Transverse colon (tissue), 4 donors: ENCODE measurements at regions not wholly inside any gene's neighbourhood (a gene's known extent, or its start where the extent isn't known, plus 50 kb on each side); places are given as distances from the start of the nearest gene placed in this dataset.

Source experiments
- DNase-seq: peaks from one replicate; pipeline ENCODE4 v3.0.0-alpha.2; 2019
- H3K27ac ChIP-seq, 4 donors: fragments of 200-600 bp; sonication (generic); 2 replicates each; pipeline ENCODE4 v1.5.1; 2016 to 2018; ENCODE audit warnings: inconsistent platforms in 4 of 4
- H3K27me3 ChIP-seq: fragments of 200-600 bp; sonication (generic); 2 replicates; pipeline ENCODE4 v1.5.1; 2017; ENCODE audit warnings: inconsistent platforms
- H3K36me3 ChIP-seq, 4 donors: fragments of 200-600 bp; sonication (generic); 2 replicates each; pipeline ENCODE4 v1.5.1; 2017 to 2019; ENCODE audit warnings: inconsistent platforms in 4 of 4
- H3K4me1 ChIP-seq, 4 donors: fragments of 200-600 bp; sonication (generic); 2 replicates each; pipeline ENCODE4 v1.5.1; 2017 to 2020; ENCODE audit warnings: inconsistent platforms in 4 of 4
- H3K4me3 ChIP-seq, 4 donors: fragments of 200-600 bp; sonication (generic); 1 replicate in 1 of 4; 2 replicates in 3 of 4; pipeline versions ENCODE4 v1.5.1 to v1.6.1; 2017 to 2019; ENCODE audit warnings: inconsistent platforms in 4 of 4
- H3K9me3 ChIP-seq, 2 donors: fragments of 200-600 bp; sonication (generic); 2 replicates each; pipeline ENCODE4 v1.5.1; 2017 to 2019; ENCODE audit warnings: inconsistent platforms in 2 of 2
- EP300 ChIP-seq: sonication (generic); formaldehyde crosslinking; IDR thresholded peaks from one replicate; pipeline ENCODE4 v1.6.1; 2017; ENCODE audit warnings: antibody characterized with exemption, low read depth
- POLR2A ChIP-seq: fragments of 450-650 bp; IDR thresholded peaks from one replicate; pipeline ENCODE4 v1.6.1; 2016; ENCODE audit warnings: antibody characterized with exemption, mild to moderate bottlenecking, moderate library complexity
- POLR2AphosphoS5 ChIP-seq, 3 donors: sonication (generic); formaldehyde crosslinking; IDR thresholded peaks; one replicate each; pipeline ENCODE4 v1.6.1; 2016; ENCODE audit warnings: antibody characterized with exemption in 3 of 3
- WGBS, 2 donors: methylation state at CpG; one replicate each; pipeline ENCODE4 v1.1.5; 2018; ENCODE audit warnings: low coverage in 1 of 2; 5-methylcytosine and 5-hydroxymethylcytosine counted together
- in situ Hi-C, 4 donors: fragments of 200-750 bp; cut with MboI; loops; one replicate each; pipeline versions ENCODE4 v1.15.0 to v1.15.1; 2017; ENCODE audit warnings: low sequenced_read_pairs in 3 of 4, low pct_ligation_motif_present in 1 of 4, low pct_unique_long_range_greater_than_20kb in 1 of 4
- intact Hi-C: fragments of 100-400 bp; cut with DNase I; formaldehyde crosslinking; loops from one replicate; pipeline ENCODE4 v1.15.1; 2023; ENCODE audit warnings: low total_unique reads
- TF ChIP-seq, protein P1 (sequence below), 5 experiments: fragments of 200-600 bp in 3 of 5; fragments of 450-650 bp in 2 of 5; sonication (generic) in 3 of 5; IDR thresholded peaks; 1 replicate in 2 of 5; 2 replicates in 3 of 5; pipeline ENCODE4 v1.5.1; 2016 to 2017; ENCODE audit warnings: antibody characterized with exemption in 5 of 5, inconsistent platforms in 3 of 5, mild to moderate bottlenecking in 2 of 5, moderate library complexity in 1 of 5

DNA sequence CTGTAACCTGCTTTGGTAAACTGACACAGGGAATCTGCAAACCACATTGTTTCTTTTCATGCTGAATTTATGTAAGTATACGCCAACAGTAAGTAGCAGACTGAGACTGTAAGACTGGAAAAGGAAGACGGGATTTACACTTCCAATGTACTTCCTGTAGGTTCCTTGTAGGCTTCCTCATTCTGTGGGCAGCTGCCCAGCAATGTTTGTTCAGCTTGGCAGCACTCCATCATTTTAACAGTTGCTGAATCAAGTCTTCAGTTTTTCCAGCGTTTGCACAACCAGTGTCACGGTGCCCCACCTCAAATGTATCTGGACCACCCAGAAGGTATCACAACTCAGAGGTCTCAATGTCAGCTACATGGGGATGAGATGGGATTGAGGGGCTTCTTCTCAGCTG, 232.6 kb downstream of the PRDM9 start:
- DNase-seq: no peak
- intact Hi-C loops: no loop called here
- Histone ChIP-seq H3K27me3 (no peaks in the 10 kb centered on the region), H3K9me3 (no peaks in the 10 kb centered on the region), H3K27ac (no peak overlapping the region), H3K4me3 (no peak overlapping the region), H3K36me3 (no peaks in the 10 kb centered on the region), H3K4me1 (no peaks in the 10 kb centered on the region)
- 38% methylated on average over 4 of the region's 4 CpGs; no CpG with 5 or more reads in 1 of the 2 donors for WGBS, 2 donors
- in situ Hi-C loops: no loop called here
- TF ChIP-seq POLR2A (no peak), EP300 (no peak)

DNA sequence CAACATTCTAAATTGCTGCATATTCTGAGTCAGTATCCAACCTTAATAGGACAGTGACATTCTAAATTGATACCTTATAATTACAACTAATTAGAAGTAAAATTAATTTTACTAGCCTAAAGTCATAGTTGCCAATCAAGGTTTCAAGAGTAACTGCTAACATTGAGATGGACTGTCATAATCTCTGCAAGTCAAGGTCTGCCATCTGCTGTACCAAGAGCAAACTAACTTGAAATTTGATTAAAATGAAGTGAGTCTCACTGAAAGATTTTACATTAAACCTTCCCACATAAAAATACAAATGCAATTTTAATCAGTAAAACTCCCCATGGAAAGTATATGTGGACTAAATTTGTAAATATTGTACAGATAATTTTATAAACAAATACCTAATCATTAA, 235.3 kb downstream of the PRDM9 start:
- intact Hi-C loops: no loop called here
- no peak for DNase-seq
- TF ChIP-seq POLR2AphosphoS5 (IDR thresholded peaks at IDR 0.05) (no peak), POLR2A (no peak), EP300 (no peak)
- TF ChIP-seq, protein P1, sequence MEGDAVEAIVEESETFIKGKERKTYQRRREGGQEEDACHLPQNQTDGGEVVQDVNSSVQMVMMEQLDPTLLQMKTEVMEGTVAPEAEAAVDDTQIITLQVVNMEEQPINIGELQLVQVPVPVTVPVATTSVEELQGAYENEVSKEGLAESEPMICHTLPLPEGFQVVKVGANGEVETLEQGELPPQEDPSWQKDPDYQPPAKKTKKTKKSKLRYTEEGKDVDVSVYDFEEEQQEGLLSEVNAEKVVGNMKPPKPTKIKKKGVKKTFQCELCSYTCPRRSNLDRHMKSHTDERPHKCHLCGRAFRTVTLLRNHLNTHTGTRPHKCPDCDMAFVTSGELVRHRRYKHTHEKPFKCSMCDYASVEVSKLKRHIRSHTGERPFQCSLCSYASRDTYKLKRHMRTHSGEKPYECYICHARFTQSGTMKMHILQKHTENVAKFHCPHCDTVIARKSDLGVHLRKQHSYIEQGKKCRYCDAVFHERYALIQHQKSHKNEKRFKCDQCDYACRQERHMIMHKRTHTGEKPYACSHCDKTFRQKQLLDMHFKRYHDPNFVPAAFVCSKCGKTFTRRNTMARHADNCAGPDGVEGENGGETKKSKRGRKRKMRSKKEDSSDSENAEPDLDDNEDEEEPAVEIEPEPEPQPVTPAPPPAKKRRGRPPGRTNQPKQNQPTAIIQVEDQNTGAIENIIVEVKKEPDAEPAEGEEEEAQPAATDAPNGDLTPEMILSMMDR (IDR thresholded peaks at IDR 0.05): no peak

DNA sequence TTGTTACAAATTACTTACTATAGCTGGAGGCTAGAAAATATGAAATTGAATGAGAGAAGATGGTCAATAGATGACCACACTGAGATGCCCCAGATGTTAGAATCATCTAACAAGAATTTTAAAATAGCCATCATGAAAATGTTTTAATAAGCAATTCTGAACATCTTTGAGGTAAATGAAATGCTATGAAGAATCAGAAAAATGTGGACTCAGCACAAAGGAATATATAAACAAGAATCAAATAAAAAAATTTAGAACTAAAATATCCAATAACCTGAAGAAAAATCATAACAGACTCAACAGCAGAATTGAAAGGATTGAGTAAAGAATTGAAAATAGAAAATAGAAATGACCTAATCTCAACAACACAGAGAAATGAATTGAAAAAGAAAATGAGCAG, 248.5 kb downstream of the PRDM9 start:
- Histone ChIP-seq H3K4me3 (no peak overlapping the region), H3K4me1 (no peaks in the 10 kb centered on the region), H3K27ac (no peak overlapping the region), H3K9me3 (no peaks in the 10 kb centered on the region), H3K36me3 (no peaks in the 10 kb centered on the region), H3K27me3 (no peaks in the 10 kb centered on the region)
- in situ Hi-C loops (no loop called here), intact Hi-C loops (no loop called here)
- DNase-seq: no peak
- no peak for TF ChIP-seq POLR2AphosphoS5 (IDR thresholded peaks at IDR 0.05)
- TF ChIP-seq, protein P1 (IDR thresholded peaks at IDR 0.05): no peak
- no peak for TF ChIP-seq POLR2A
- TF ChIP-seq EP300: no peak

More for the DNA sequence above, 235.3 kb downstream of the PRDM9 start:
- Histone ChIP-seq H3K27ac (no peak overlapping the region), H3K27me3 (no peaks in the 10 kb centered on the region), H3K4me1 (no peaks in the 10 kb centered on the region), H3K9me3 (no peaks in the 10 kb centered on the region), H3K36me3 (no peaks in the 10 kb centered on the region), H3K4me3 (no peak overlapping the region)
- in situ Hi-C loops: no loop called here

DNA sequence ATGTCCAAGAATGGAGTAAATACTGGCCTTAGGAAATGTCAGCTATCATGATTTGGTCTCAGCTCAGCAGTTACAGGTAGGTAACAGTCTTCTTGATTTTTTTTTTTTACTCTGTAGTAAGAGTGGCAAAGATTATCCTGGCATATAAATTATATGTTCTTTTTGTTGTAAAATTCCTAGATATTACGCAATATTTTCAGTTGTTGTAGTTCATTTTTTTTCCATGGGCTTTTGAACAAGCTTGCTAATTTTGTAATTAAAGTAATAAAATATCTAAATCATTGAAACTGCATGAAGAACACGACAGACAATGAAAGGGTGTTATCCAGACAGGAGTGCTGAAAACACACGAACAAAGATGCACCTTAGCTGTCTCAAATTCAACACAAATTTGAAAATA, 249.4 kb downstream of the PRDM9 start:
- 68 to 75% methylated on average over 3 of the region's 3 CpGs for WGBS, 2 donors
- Histone ChIP-seq H3K36me3 (no peaks in the 10 kb centered on the region), H3K27me3 (no peaks in the 10 kb centered on the region), H3K4me1 (no peaks in the 10 kb centered on the region), H3K9me3 (no peaks in the 10 kb centered on the region), H3K4me3 (no peak overlapping the region), H3K27ac (no peak overlapping the region)
- DNase-seq: no peak
- intact Hi-C loops (no loop called here), in situ Hi-C loops (no loop called here)
- no peak for TF ChIP-seq POLR2AphosphoS5 (IDR thresholded peaks at IDR 0.05)
- TF ChIP-seq EP300: no peak
- no peak for TF ChIP-seq POLR2A
- TF ChIP-seq, protein P1 (IDR thresholded peaks at IDR 0.05): no peak

DNA sequence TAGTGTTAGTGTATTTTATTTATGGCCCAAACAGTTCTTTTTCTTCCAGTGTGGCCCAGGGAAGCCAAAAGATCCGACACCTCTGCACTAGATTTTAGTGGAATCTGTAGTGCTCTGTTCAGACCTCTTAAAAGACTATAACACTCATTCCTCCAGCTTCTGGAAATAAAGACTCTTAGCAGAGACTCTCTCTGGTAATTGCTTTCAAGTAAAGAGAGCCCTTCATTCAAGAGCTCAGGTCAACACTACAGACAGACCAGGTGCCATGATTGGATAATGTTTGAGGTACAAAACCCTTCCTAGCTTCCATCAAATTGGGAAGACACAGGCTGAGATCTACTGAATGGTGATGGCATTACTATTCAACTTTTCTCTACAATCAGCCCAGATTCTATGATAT, 255.8 kb downstream of the PRDM9 start:
- Histone ChIP-seq H3K36me3 (no peaks in the 10 kb centered on the region), H3K27ac (no peak overlapping the region), H3K4me1 (no peaks in the 10 kb centered on the region), H3K27me3 (no peaks in the 10 kb centered on the region), H3K9me3 (no peaks in the 10 kb centered on the region), H3K4me3 (no peak overlapping the region)
- in situ Hi-C loops: no loop called here
- 59 to 63% methylated on average over 1 of the region's 1 CpG for WGBS, 2 donors
- intact Hi-C loops: no loop called here
- DNase-seq: no peak
- no peak for TF ChIP-seq POLR2AphosphoS5 (IDR thresholded peaks at IDR 0.05)
- TF ChIP-seq EP300: no peak
- TF ChIP-seq, protein P1 (IDR thresholded peaks at IDR 0.05): no peak
- TF ChIP-seq POLR2A: no peak
